SK-N-SH (cell line): ENCODE measurements at regions not wholly inside any gene's neighbourhood (a gene's known extent, or its start where the extent isn't known, plus 50 kb on each side); places are given as distances from the start of the nearest gene placed in this dataset.

Experiments used
- CTCF ChIP-seq: fragments of 200-600 bp; sonication (generic); IDR thresholded peaks from 2 replicates; pipeline ENCODE4 v1.6.1; 2017; ENCODE audit warnings: antibody characterized with exemption, mild to moderate bottlenecking, moderate library complexity
- JUND ChIP-seq: IDR thresholded peaks from 2 replicates; pipeline ENCODE4 v1.4.0; 2012
- PBX3 ChIP-seq: IDR thresholded peaks from 2 replicates; pipeline ENCODE4; 2012
- SMC3 ChIP-seq: IDR thresholded peaks from 2 replicates; pipeline ENCODE4 v1.6.1; 2012; ENCODE audit warnings: low read depth, low read length, improper control_type of control experiment
- TCF12 ChIP-seq: IDR thresholded peaks from 2 replicates; pipeline ENCODE4 v1.4.0; 2012

DNA sequence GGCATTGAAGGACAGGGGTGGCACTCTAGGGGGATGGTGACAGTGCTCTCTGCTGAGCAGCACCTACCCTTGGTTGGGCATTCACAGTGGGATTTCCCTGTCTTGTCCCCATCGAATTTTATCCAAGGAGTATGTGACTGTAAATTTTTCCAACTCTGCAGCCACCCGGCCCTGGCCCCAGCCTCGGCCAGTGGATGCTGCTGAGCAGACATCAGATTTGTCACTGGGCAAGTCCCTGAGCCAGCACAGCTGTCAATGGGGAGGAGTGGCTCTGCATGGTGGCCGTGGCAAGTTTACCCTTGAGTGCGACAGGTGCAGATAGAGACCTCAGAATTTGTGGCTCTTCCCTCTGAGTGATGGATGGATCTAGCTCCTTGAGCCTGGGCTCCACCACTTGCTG is 240.2 kb upstream of the CSF3R start:
- TF ChIP-seq TCF12 = no peak
- no peak for TF ChIP-seq CTCF
- TF ChIP-seq SMC3 = no peak
- TF ChIP-seq PBX3 = no peak
- no peak for TF ChIP-seq JUND
